ENCODE measurements at regions not wholly inside any gene's neighbourhood (a gene's known extent, or its start where the extent isn't known, plus 50 kb on each side); places are given as distances from the start of the nearest gene placed in this dataset.

DNA sequence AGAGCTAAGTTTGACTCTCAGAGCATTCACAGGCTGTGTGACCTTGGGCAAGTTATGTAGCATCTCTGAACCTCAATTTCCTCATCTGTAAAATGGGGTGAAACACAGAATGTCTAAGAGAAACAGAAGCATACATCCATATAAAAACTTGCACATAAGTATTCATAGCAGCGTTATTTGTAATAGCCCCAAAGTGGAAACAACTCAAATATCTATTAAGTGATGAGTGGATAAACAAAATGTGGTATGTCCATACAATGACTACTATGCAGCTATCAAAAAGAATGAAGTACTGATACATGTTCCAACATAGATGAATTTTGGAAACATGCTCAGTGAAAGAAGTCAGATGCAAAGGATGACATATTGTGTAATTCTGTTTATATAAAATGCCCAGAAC, 201.8 kb upstream of the KBTBD8 start:
- TF ChIP-seq CTCF (conservative IDR thresholded peaks at IDR 0.05) (no peak), EZH2 (IDR thresholded peaks at IDR 0.05; ENCODE audit: low read depth) (no peak)
